IPS DF 4.7 (cell line): ENCODE measurements at regions not wholly inside any gene's neighbourhood (a gene's known extent, or its start where the extent isn't known, plus 50 kb on each side); places are given as distances from the start of the nearest gene placed in this dataset.
"Not testable (repeated sequence)": the region's sequence is repeated elsewhere in the genome, so short reads cannot be mapped to it uniquely, and the experiment has no call there.

Experiments
- DNase-seq: peaks from one replicate; pipeline ENCODE4 v3.0.0-alpha.2; 2013; ENCODE audit warnings: low spot score; ENCODE audit errors: extremely low read depth

GRCh38 chrX:19237901-19238300 is 105.8 kb upstream of the PDHA1 start:
- no peak for DNase-seq

GRCh38 chrX:19243431-19243830 is 100.3 kb upstream of the PDHA1 start:
- DNase-seq, result no peak

DNA sequence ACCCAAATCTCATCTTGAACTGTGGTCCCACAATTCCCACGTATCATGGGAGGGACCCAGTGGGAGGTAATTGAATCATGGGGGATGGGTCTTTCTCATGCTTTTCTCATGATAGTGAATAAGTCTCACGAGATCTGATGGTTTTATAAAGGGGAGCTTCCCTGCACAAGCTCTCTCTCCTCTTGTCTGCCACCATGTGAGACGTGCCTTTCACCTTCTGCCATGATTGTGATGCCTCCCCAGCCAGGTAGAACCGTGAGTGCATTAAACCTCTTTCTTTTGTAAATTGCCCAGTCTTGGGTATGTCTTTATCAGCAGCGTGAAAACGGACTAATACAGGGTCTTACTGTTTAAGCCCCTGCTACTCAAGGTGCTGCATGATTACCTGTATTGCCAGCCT is 98.8 kb upstream of the PDHA1 start:
- not testable (repeated sequence) for DNase-seq

DNA sequence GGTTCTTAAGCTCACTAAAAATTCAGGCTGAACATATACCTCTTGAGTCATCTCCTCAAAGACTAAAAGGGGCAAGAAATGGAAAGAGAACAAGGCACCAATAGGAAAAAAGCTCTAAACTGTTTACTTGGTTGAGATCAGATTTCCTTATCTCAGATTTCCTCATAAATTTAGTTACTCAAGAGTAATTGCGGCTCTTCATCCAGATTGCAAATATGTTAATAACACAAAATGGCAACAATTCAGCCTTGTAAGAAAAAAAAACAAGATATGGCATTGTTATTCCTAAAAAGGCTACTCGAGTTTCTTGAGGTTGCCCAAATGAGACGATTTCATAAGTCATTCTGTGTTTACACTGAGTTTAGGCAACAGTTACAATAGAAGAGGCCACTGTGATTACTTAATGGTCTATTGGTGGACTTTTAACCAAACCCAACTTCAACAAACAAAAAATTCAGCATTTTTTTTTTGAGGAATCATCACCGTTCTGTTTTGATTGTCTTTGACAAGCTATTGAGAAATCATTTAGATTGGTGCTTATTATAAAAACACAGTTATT is 97.9 kb upstream of the PDHA1 start:
- DNase-seq, result no peak

DNA sequence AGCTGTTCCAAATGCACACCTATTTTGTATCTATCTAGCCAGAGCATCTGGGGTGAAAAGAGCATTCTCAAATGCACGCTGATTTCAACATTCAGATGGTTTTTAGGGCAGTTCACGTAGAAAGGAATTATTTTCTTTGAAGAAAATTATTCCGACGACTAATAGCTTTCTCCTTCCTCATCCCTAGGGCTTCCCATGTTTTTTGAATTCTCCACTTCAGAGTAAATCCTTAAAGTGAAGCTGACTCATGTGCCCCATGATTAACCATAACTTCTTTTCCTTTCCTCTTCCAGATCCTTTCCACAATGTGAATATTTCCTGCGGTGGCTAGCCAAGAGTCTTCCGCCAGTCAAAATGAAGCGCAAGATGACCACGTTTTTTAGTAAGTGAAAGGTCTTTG is 86.7 kb upstream of the PDHA1 start:
- DNase-seq, result no peak

GRCh38 chrX:19261026-19261425 is 82.7 kb upstream of the PDHA1 start:
- DNase-seq, result peak; percentile 5

DNA sequence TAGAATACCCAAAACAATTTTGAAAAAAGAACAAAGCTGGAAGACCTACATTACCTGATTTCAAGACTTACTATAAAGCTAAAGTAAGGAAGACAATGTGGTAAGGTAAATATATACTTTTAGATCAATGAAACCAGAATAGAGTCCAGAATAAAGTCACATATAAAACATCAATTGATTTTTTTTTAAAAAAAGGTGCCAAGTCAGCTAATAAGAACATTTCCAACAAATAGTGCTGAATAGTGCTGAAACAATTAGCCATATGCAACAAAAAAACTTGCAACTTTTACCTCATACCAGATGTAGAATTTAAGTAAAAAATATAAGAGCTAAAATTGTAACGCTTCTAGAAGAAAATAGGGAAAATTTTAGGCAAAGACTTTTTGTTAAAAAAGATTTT is 73.0 kb upstream of the PDHA1 start:
- DNase-seq, result no peak

DNA sequence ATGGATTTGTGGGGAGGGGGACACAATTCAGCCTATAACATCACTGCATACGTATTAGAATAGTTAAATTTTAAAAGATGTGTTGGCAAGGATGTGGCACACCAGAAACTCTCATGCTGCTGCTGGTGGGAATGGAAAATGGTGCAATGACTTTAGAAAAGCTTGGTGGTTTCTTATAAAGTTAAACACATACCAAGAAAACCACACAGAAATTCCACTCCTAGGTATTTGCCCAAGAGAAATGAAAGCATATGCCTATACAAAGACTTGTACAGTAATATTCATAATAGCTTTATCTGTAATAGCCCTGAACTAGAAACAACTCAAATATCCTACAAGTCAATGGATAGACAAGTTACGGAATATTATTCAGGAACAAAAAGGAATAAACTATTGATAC is 71.3 kb upstream of the PDHA1 start:
- no peak for DNase-seq

DNA sequence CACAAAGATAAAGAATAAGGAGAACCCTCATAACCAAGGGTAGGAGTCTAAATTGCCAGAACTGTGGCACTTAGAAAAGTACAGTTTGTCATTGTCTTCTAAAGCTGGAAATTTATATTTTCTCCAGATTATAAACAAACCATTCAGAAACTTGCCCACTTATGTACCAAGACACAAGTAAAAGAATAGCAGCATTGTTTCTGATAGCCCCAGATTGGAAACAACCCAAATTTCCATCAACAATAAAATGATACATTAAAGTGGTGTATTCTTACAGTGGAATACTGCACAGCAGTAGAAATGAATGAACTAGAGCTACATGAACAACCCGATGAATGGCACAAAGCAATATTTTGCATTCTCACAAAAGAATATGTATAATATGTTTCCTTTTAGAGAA is 63.1 kb upstream of the PDHA1 start:
- no peak for DNase-seq

GRCh38 chrX:19281256-19281655 is 62.5 kb upstream of the PDHA1 start:
- DNase-seq, result no peak

GRCh38 chrX:19283597-19284339 is 60.0 kb upstream of the PDHA1 start:
- DNase-seq, result no peak

- DNase-seq, result no peak
Observed at GRCh38 chrX:19285857-19286256, 57.9 kb upstream of the PDHA1 start.

- peak; percentile 11 for DNase-seq
Observed at GRCh38 chrX:19291086-19291485, 52.6 kb upstream of the PDHA1 start.

DNA sequence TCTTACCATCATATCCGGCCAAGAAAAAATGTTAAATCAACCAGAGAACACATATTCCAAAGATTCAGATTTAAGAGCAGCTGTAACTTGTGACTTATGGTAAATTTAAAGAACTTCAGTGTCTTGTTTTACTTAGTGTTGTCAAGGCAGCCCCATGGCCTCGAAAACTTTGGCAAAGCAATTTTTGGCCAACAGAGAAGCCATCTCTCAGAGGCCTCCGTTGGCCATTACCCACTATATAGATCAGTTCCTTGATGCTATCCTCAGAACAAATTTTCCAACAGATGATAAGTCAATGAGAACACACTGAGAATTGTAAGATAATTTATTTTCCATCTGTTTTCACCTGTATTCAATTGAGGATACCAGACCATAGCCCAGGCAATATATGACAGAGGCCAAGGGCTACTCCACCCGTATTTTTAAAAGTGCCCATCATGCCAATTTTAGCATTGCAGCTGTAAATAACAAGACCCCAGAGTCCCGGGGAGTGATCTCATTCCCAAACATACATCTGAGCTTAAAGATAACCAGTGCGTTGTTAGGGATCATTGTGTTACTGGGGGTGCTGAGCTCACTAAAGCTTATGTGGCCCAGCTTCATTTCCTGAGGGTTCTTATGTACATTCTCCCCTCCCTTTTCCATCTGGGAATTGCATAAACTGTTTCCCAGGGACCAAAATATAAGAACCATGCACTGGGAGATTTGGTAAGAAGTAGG is 50.0 kb upstream of the PDHA1 start:
- no peak for DNase-seq
